ENCODE measurements at regions not wholly inside any gene's neighbourhood (a gene's known extent, or its start where the extent isn't known, plus 50 kb on each side); places are given as distances from the start of the nearest gene placed in this dataset.

GRCh38 chr4:136414981-136415380 lies 1117.3 kb downstream of the PCDH18 start:
- H3K4me3 ChIP-seq, result no peak overlapping the region
- H3K27ac ChIP-seq, result no peak overlapping the region
- TF ChIP-seq, protein P1, sequence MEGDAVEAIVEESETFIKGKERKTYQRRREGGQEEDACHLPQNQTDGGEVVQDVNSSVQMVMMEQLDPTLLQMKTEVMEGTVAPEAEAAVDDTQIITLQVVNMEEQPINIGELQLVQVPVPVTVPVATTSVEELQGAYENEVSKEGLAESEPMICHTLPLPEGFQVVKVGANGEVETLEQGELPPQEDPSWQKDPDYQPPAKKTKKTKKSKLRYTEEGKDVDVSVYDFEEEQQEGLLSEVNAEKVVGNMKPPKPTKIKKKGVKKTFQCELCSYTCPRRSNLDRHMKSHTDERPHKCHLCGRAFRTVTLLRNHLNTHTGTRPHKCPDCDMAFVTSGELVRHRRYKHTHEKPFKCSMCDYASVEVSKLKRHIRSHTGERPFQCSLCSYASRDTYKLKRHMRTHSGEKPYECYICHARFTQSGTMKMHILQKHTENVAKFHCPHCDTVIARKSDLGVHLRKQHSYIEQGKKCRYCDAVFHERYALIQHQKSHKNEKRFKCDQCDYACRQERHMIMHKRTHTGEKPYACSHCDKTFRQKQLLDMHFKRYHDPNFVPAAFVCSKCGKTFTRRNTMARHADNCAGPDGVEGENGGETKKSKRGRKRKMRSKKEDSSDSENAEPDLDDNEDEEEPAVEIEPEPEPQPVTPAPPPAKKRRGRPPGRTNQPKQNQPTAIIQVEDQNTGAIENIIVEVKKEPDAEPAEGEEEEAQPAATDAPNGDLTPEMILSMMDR (IDR thresholded peaks at IDR 0.05), result no peak
- TF ChIP-seq POLR2A (IDR thresholded peaks at IDR 0.05), result no peak
- DNase-seq, result no peak
- H3K4me1 ChIP-seq, result no peaks in the 10 kb centered on the region
- H3K9me3 ChIP-seq, result no peaks in the 10 kb centered on the region
- H3K27me3 ChIP-seq, result no peaks in the 10 kb centered on the region
- no peaks in the 10 kb centered on the region for H3K36me3 ChIP-seq
- intact Hi-C loops (cut with DNase I; ENCODE audit: low total_unique reads), result no loop called here

DNA sequence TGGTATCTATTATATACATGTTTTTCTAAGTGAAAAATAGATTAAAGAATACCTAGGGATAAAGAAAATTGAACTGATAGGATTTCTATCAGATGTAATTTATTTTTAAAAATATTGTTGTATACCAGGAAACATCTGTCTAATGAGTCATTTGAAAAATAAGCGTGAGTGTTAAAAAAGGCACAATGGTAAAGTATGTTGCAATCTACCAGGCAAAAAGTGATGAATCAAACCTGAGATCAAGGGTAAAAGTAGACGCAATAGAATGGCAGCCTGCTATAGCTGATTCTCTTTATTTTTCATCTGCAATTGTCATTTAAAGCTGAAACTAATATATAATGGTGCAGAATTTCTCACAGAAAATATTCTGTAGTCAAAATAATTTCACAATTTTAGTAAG lies 1119.6 kb downstream of the PCDH18 start:
- H3K36me3 ChIP-seq, result no peaks in the 10 kb centered on the region
- TF ChIP-seq, protein P1 (IDR thresholded peaks at IDR 0.05), result no peak
- TF ChIP-seq POLR2A (IDR thresholded peaks at IDR 0.05), result no peak
- H3K27me3 ChIP-seq, result no peaks in the 10 kb centered on the region
- DNase-seq, result no peak
- intact Hi-C loops (cut with DNase I; ENCODE audit: low total_unique reads), result no loop called here
- H3K4me3 ChIP-seq, result no peak overlapping the region
- H3K27ac ChIP-seq, result no peak overlapping the region
- no peaks in the 10 kb centered on the region for H3K4me1 ChIP-seq
- H3K9me3 ChIP-seq, result no peaks in the 10 kb centered on the region

- Histone ChIP-seq H3K9me3 (no peaks in the 10 kb centered on the region), H3K36me3 (no peaks in the 10 kb centered on the region), H3K4me3 (no peak overlapping the region), H3K27ac (no peak overlapping the region), H3K4me1 (no peaks in the 10 kb centered on the region), H3K27me3 (no peaks in the 10 kb centered on the region)
- TF ChIP-seq POLR2A (IDR thresholded peaks at IDR 0.05), result no peak
- TF ChIP-seq, protein P1 (IDR thresholded peaks at IDR 0.05), result no peak
- intact Hi-C loops (cut with DNase I; ENCODE audit: low total_unique reads), result no loop called here
- DNase-seq, result no peak
Observed at GRCh38 chr4:136400829-136401228, 1131.5 kb downstream of the PCDH18 start.

DNA sequence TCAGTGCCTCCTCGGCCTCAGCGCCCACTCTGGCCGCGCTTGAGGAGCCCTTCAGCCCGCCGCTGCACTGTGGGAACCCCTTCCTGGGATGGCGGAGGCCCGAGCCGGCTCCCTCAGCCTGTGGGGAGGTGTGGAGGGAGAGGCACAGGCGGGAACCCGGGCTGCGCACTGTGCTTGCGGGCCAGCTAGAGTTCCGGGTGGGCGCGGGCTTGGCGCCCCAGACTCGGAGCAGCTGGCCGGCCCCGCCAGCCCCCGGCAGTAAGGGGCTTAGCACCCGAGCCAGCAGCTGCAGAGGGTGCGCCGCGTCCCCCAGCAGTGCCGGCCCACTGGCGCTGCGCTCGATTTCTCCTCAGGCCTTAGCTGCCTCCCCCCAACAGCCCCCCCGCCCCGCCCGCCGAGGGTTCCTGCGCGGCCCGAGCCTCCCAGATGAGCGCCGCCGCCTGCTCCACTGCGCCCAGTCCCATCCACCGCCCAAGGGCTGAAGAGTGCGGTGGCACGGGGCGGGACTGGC lies 1137.0 kb downstream of the PCDH18 start:
- no peak overlapping the region for H3K4me3 ChIP-seq
- no peaks in the 10 kb centered on the region for H3K4me1 ChIP-seq
- no peaks in the 10 kb centered on the region for H3K36me3 ChIP-seq
- intact Hi-C loops (cut with DNase I; ENCODE audit: low total_unique reads), result no loop called here
- H3K27me3 ChIP-seq, result no peaks in the 10 kb centered on the region
- no peak for TF ChIP-seq POLR2A (IDR thresholded peaks at IDR 0.05)
- TF ChIP-seq, protein P1 (IDR thresholded peaks at IDR 0.05), result no peak
- H3K27ac ChIP-seq, result no peak overlapping the region
- H3K9me3 ChIP-seq, result no peaks in the 10 kb centered on the region
- no peak for DNase-seq

- no peaks in the 10 kb centered on the region for H3K27me3 ChIP-seq
- intact Hi-C loops (cut with DNase I; ENCODE audit: low total_unique reads), result no loop called here
- no peaks in the 10 kb centered on the region for H3K9me3 ChIP-seq
- no peak overlapping the region for H3K27ac ChIP-seq
- H3K36me3 ChIP-seq, result no peaks in the 10 kb centered on the region
- DNase-seq, result no peak
- no peak for TF ChIP-seq POLR2A (IDR thresholded peaks at IDR 0.05)
- TF ChIP-seq, protein P1 (IDR thresholded peaks at IDR 0.05), result no peak
- H3K4me1 ChIP-seq, result no peaks in the 10 kb centered on the region
- no peak overlapping the region for H3K4me3 ChIP-seq
Observed at GRCh38 chr4:136392576-136392975, 1139.7 kb downstream of the PCDH18 start.
